ENCODE measurements at regions not wholly inside any gene's neighbourhood (a gene's known extent, or its start where the extent isn't known, plus 50 kb on each side); places are given as distances from the start of the nearest gene placed in this dataset.

- no peak for DNase-seq
These were observed 175.6 kb upstream of the LUZP2 start for GRCh38 chr11:24321229-24321628.

- DNase-seq = no peak
These were observed 172.6 kb upstream of the LUZP2 start for GRCh38 chr11:24324211-24324610.

- DNase-seq = no peak
These were observed 152.6 kb upstream of the LUZP2 start for GRCh38 chr11:24344222-24344621.

GRCh38 chr11:24348908-24349307, 147.9 kb upstream of the LUZP2 start:
- DNase-seq = no peak

- DNase-seq = no peak
These were observed 145.7 kb upstream of the LUZP2 start for GRCh38 chr11:24351179-24351578.

- DNase-seq = no peak
These were observed 140.4 kb upstream of the LUZP2 start for GRCh38 chr11:24356501-24356900.

GRCh38 chr11:24357620-24358410, 139.0 kb upstream of the LUZP2 start:
- no peak for DNase-seq

- DNase-seq = no peak
These were observed 124.4 kb upstream of the LUZP2 start for GRCh38 chr11:24372491-24372890.

GRCh38 chr11:24373516-24373915, 123.3 kb upstream of the LUZP2 start:
- no peak for DNase-seq

- no peak for DNase-seq
These were observed 121.5 kb upstream of the LUZP2 start for GRCh38 chr11:24375351-24375750.

- DNase-seq = no peak
These were observed 120.9 kb upstream of the LUZP2 start for GRCh38 chr11:24375931-24376330.

GRCh38 chr11:24383137-24383536, 113.7 kb upstream of the LUZP2 start:
- no peak for DNase-seq

GRCh38 chr11:24384240-24384639, 112.6 kb upstream of the LUZP2 start:
- DNase-seq = no peak

GRCh38 chr11:24386546-24387397, 110.1 kb upstream of the LUZP2 start:
- no peak for DNase-seq

- no peak for DNase-seq
These were observed 107.3 kb upstream of the LUZP2 start for GRCh38 chr11:24389575-24389974.

- DNase-seq = no peak
These were observed 106.8 kb upstream of the LUZP2 start for GRCh38 chr11:24390016-24390415.

GRCh38 chr11:24390762-24391161, 106.1 kb upstream of the LUZP2 start:
- DNase-seq = no peak

GRCh38 chr11:24391167-24391566, 105.7 kb upstream of the LUZP2 start:
- DNase-seq = no peak

GRCh38 chr11:24400059-24400665, 96.7 kb upstream of the LUZP2 start:
- no peak for DNase-seq

GRCh38 chr11:24406389-24406788, 90.5 kb upstream of the LUZP2 start:
- DNase-seq = no peak

- DNase-seq = no peak
These were observed 89.9 kb upstream of the LUZP2 start for GRCh38 chr11:24406980-24407379.

- no peak for DNase-seq
These were observed 89.1 kb upstream of the LUZP2 start for GRCh38 chr11:24407733-24408132.

- no peak for DNase-seq
These were observed 88.7 kb upstream of the LUZP2 start for GRCh38 chr11:24408202-24408601.

- no peak for DNase-seq
These were observed 85.1 kb upstream of the LUZP2 start for GRCh38 chr11:24411791-24412190.

All from bone marrow (tissue), 2 donors.